GM21576 (cell line): ENCODE measurements at regions not wholly inside any gene's neighbourhood (a gene's known extent, or its start where the extent isn't known, plus 50 kb on each side); places are given as distances from the start of the nearest gene placed in this dataset.

Experiments
- ATAC-seq: cut with Tn5 transposase; IDR thresholded peaks from one replicate; pipeline ENCODE4 v1.9.1; 2021; ENCODE audit warnings: mild to moderate bottlenecking, moderate library complexity; ENCODE audit not compliant: unreplicated experiment

GRCh38 chr2:151197184-151198108 lies 64.2 kb downstream of the RBM43 start:
- no peak for ATAC-seq

- ATAC-seq: no peak
Observed at GRCh38 chr2:151193576-151193975, 68.1 kb downstream of the RBM43 start.

GRCh38 chr2:151192681-151193080 lies 69.0 kb downstream of the RBM43 start:
- ATAC-seq: no peak

GRCh38 chr2:151191001-151191400 lies 70.7 kb downstream of the RBM43 start:
- ATAC-seq: no peak

GRCh38 chr2:151189125-151189524 lies 72.5 kb downstream of the RBM43 start:
- ATAC-seq: no peak

- ATAC-seq: no peak
Observed at GRCh38 chr2:151186011-151186410, 75.7 kb downstream of the RBM43 start.

- ATAC-seq: no peak
Observed at GRCh38 chr2:151182899-151183809, 78.5 kb downstream of the RBM43 start.

- ATAC-seq: no peak
Observed at GRCh38 chr2:151182396-151182795, 79.3 kb downstream of the RBM43 start.

- ATAC-seq: no peak
Observed at GRCh38 chr2:151181524-151181923, 80.1 kb downstream of the RBM43 start.

GRCh38 chr2:151180123-151180522 lies 81.5 kb downstream of the RBM43 start:
- no peak for ATAC-seq

- ATAC-seq: no peak
Observed at GRCh38 chr2:151178207-151178606, 83.5 kb downstream of the RBM43 start.

- no peak for ATAC-seq
Observed at GRCh38 chr2:151177756-151178155, 83.9 kb downstream of the RBM43 start.

GRCh38 chr2:151176661-151177060 lies 85.0 kb downstream of the RBM43 start:
- ATAC-seq: no peak

GRCh38 chr2:151175864-151176263 lies 85.8 kb downstream of the RBM43 start:
- ATAC-seq: no peak

- ATAC-seq: no peak
Observed at GRCh38 chr2:151174127-151174526, 87.5 kb downstream of the RBM43 start.

- no peak for ATAC-seq
Observed at GRCh38 chr2:151171186-151171585, 90.5 kb downstream of the RBM43 start.

GRCh38 chr2:151166410-151166809 lies 95.3 kb downstream of the RBM43 start:
- no peak for ATAC-seq

- no peak for ATAC-seq
Observed at GRCh38 chr2:151165105-151165684, 96.5 kb downstream of the RBM43 start.

- no peak for ATAC-seq
Observed at GRCh38 chr2:151161821-151162551, 99.7 kb downstream of the RBM43 start.

- ATAC-seq: no peak
Observed at GRCh38 chr2:151159109-151159662, 102.5 kb downstream of the RBM43 start.
